ENCODE measurements at regions not wholly inside any gene's neighbourhood (a gene's known extent, or its start where the extent isn't known, plus 50 kb on each side); places are given as distances from the start of the nearest gene placed in this dataset.

DNA sequence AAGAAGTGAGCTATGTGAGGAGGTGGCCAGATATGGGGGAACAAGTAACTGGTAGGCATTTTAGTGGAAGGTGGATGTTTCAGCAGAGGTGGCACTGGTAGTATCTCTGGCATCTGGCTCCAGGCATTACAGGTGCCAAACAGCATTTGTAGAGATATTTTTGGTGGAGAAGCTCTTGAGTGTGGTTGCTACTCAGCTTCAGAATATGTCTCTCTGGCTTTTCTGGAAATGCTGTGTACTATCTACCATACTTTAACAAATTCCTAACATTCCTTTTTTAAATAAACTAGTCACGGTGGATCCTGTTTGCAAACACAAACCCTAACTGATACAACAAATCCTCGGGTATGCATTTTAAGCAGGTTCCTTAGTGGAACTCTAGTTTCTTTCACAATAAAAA is 128.0 kb downstream of the BARX2 start:
- H3K27ac Mint-ChIP-seq: no peak overlapping the region
- no peak overlapping the region for H3K4me3 Mint-ChIP-seq
- no peak for DNase-seq (ENCODE audit: low spot score in 2 of 2, unreplicated experiment in 2 of 2)
- peaks cover 32% of the 10 kb centered on the region for H3K9me3 Mint-ChIP-seq
- peaks cover 11% of the 10 kb centered on the region for H3K4me1 Mint-ChIP-seq
- TF ChIP-seq, protein P1, sequence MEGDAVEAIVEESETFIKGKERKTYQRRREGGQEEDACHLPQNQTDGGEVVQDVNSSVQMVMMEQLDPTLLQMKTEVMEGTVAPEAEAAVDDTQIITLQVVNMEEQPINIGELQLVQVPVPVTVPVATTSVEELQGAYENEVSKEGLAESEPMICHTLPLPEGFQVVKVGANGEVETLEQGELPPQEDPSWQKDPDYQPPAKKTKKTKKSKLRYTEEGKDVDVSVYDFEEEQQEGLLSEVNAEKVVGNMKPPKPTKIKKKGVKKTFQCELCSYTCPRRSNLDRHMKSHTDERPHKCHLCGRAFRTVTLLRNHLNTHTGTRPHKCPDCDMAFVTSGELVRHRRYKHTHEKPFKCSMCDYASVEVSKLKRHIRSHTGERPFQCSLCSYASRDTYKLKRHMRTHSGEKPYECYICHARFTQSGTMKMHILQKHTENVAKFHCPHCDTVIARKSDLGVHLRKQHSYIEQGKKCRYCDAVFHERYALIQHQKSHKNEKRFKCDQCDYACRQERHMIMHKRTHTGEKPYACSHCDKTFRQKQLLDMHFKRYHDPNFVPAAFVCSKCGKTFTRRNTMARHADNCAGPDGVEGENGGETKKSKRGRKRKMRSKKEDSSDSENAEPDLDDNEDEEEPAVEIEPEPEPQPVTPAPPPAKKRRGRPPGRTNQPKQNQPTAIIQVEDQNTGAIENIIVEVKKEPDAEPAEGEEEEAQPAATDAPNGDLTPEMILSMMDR (IDR thresholded peaks at IDR 0.05; ENCODE audit: unreplicated experiment): no peak
- no peaks in the 10 kb centered on the region for H3K27me3 Mint-ChIP-seq (ENCODE audit: low read depth)
- peaks cover 13% of the 10 kb centered on the region for H3K36me3 Mint-ChIP-seq

DNA sequence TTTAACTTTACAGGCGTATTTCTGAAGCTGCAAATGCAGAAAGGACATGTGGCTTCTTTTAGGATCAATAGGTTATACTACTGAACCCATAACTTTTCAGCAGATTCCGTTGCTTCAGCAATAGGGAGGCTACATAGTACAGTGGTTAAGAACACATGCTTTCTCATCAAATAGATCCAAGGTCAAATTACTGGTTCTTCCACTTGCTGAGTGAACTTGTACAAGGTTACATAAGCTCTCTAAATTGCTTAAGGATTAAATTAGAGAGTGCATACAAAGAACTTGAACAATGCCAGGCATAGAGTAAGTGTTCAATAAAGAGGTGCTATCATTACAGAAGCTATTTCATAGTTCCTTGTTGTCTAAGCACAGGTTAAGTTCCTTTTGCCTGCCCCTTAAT is 129.6 kb downstream of the BARX2 start:
- no peaks in the 10 kb centered on the region for H3K27me3 Mint-ChIP-seq (ENCODE audit: low read depth)
- H3K27ac Mint-ChIP-seq: no peak overlapping the region
- peaks cover 11% of the 10 kb centered on the region for H3K36me3 Mint-ChIP-seq
- peaks cover 11% of the 10 kb centered on the region for H3K4me1 Mint-ChIP-seq
- no peak overlapping the region for H3K4me3 Mint-ChIP-seq
- H3K9me3 Mint-ChIP-seq: peaks cover 29% of the 10 kb centered on the region
- no peak for DNase-seq (ENCODE audit: low spot score in 2 of 2, unreplicated experiment in 2 of 2)
- TF ChIP-seq, protein P1 (IDR thresholded peaks at IDR 0.05; ENCODE audit: unreplicated experiment): no peak

GRCh38 chr11:129508163-129508562 is 132.5 kb downstream of the BARX2 start:
- Mint-ChIP-seq H3K36me3 (peaks cover 3% of the 10 kb centered on the region), H3K9me3 (peaks cover 28% of the 10 kb centered on the region), H3K27ac (no peak overlapping the region), H3K4me1 (peaks cover 11% of the 10 kb centered on the region), H3K27me3 (ENCODE audit: low read depth) (no peaks in the 10 kb centered on the region), H3K4me3 (no peak overlapping the region)
- TF ChIP-seq, protein P1 (IDR thresholded peaks at IDR 0.05; ENCODE audit: unreplicated experiment): no peak
- DNase-seq (ENCODE audit: low spot score in 2 of 2, unreplicated experiment in 2 of 2): no peak

DNA sequence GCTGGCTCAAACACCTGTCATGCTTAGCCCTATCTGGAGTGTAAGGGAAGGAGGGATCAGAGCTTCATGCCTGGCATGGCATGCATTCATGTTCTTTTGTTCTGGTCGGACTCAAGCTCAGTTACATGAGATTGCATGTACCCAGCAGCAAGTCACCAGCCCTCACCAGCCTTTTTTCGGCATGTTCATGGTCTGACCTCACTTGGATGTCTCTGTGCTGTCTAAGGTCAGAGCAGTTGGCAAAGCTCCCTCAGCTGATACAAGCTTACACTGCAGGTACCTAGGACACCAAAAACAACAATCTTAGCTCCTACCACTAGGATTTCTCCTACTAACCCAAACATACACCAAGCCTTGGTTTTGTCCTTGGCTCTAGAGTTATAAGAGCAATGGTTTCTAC is 152.6 kb downstream of the BARX2 start:
- Mint-ChIP-seq H3K4me1 (no peaks in the 10 kb centered on the region), H3K9me3 (peaks cover 13% of the 10 kb centered on the region), H3K27me3 (ENCODE audit: low read depth) (peaks cover 2% of the 10 kb centered on the region), H3K36me3 (peaks cover 4% of the 10 kb centered on the region), H3K27ac (no peak overlapping the region), H3K4me3 (no peak overlapping the region)
- TF ChIP-seq, protein P1 (IDR thresholded peaks at IDR 0.05; ENCODE audit: unreplicated experiment): no peak
- no peak for DNase-seq (ENCODE audit: low spot score in 2 of 2, unreplicated experiment in 2 of 2)

DNA sequence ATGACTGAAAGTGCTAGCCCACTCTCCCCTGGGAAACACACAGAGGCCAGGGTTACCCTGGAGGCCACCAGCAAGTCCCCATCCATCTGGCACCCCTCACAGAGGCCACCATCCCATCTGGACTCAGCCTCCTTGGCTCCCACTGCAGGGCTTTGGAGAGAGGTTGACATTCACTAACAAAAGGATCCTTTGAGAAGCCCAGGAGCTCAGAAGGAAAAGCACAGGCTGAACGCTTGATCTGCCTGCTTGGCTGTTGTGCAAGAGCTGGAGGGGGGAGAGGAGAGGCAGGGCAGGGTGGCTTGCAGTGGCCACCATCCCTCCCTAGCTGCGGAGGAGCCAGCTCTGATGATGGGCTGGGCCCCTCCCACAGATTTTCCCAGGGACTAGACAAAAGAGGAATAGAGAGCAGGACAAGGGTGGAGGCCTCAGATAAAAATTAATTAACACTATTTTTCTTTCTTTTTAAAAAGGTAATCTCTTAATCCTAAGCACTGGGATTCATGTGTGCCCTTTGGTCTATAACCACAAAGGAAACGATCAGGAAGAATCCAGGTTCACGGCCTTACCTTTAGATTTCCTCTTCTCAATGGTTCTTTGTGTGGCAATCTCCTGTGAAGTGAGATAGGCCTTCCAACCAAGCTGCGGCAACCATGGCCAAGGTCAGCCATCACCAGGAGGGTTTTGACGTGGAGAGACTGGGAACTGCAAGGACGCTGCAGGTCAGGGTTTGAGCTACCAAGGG is 154.7 kb downstream of the BARX2 start:
- TF ChIP-seq, protein P1 (IDR thresholded peaks at IDR 0.05; ENCODE audit: unreplicated experiment): no peak
- H3K36me3 Mint-ChIP-seq: peaks cover 3% of the 10 kb centered on the region
- H3K27ac Mint-ChIP-seq: no peak overlapping the region
- no peak overlapping the region for H3K4me3 Mint-ChIP-seq
- no peaks in the 10 kb centered on the region for H3K4me1 Mint-ChIP-seq
- DNase-seq (ENCODE audit: low spot score in 2 of 2, unreplicated experiment in 2 of 2): no peak
- H3K27me3 Mint-ChIP-seq (ENCODE audit: low read depth): peaks cover 2% of the 10 kb centered on the region
- H3K9me3 Mint-ChIP-seq: peaks cover 14% of the 10 kb centered on the region
